ENCODE measurements at regions not wholly inside any gene's neighbourhood (a gene's known extent, or its start where the extent isn't known, plus 50 kb on each side); places are given as distances from the start of the nearest gene placed in this dataset.

- TF ChIP-seq, protein P1, sequence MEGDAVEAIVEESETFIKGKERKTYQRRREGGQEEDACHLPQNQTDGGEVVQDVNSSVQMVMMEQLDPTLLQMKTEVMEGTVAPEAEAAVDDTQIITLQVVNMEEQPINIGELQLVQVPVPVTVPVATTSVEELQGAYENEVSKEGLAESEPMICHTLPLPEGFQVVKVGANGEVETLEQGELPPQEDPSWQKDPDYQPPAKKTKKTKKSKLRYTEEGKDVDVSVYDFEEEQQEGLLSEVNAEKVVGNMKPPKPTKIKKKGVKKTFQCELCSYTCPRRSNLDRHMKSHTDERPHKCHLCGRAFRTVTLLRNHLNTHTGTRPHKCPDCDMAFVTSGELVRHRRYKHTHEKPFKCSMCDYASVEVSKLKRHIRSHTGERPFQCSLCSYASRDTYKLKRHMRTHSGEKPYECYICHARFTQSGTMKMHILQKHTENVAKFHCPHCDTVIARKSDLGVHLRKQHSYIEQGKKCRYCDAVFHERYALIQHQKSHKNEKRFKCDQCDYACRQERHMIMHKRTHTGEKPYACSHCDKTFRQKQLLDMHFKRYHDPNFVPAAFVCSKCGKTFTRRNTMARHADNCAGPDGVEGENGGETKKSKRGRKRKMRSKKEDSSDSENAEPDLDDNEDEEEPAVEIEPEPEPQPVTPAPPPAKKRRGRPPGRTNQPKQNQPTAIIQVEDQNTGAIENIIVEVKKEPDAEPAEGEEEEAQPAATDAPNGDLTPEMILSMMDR (IDR thresholded peaks at IDR 0.05 in 8 of 11, conservative IDR thresholded peaks at IDR 0.05 in 3 of 11): no peak
- no peak for TF ChIP-seq POLR2A (IDR thresholded peaks at IDR 0.05)
Measured at GRCh38 chr20:1817577-1818211, 77.5 kb upstream of the SIRPA start.
